PC-3 (cell line): ENCODE measurements at regions not wholly inside any gene's neighbourhood (a gene's known extent, or its start where the extent isn't known, plus 50 kb on each side); places are given as distances from the start of the nearest gene placed in this dataset.

Source experiments
- CTCF ChIP-seq: fragments of 300-600 bp; sonication (generic); conservative IDR thresholded peaks from 2 replicates; pipeline ENCODE4 v1.5.1; 2017; ENCODE audit warnings: antibody characterized with exemption, low read depth, mild to moderate bottlenecking, low read length
- EZH2phosphoT487 ChIP-seq: fragments of 300-600 bp; sonication (generic); IDR thresholded peaks from 2 replicates; pipeline ENCODE4 v1.6.1; 2018; ENCODE audit warnings: mild to moderate bottlenecking, antibody characterized with exemption, low read length, borderline replicate concordance

GRCh38 chr5:135241536-135241935 lies 157.5 kb downstream of the MACROH2A1 start:
- TF ChIP-seq CTCF, result no peak
- TF ChIP-seq EZH2phosphoT487, result no peak
